K562 (cell line): ENCODE measurements at regions not wholly inside any gene's neighbourhood (a gene's known extent, or its start where the extent isn't known, plus 50 kb on each side); places are given as distances from the start of the nearest gene placed in this dataset.

Source experiments
- MEF2A ChIP-seq: IDR thresholded peaks from 2 replicates; pipeline ENCODE4 v1.6.1; 2011; ENCODE audit warnings: low read depth, mild to moderate bottlenecking, low read length, moderate library complexity; ENCODE audit not compliant: control insufficient read depth
- NR2C1 ChIP-seq, 2 experiments: fragments of 450-650 bp; IDR thresholded peaks; 2 replicates each; pipeline ENCODE4 v1.6.1; 2017; ENCODE audit warnings: mild to moderate bottlenecking in 2 of 2, antibody characterized with exemption in 1 of 2, inconsistent platforms in 1 of 2, missing compliant biosample characterization in 1 of 2, missing genetic modification characterization in 1 of 2
- PHB ChIP-seq: fragments of 250-450 bp; sonication (Bioruptor Pico); IDR thresholded peaks from 2 replicates; pipeline ENCODE4 v1.5.0; 2021
- PHTF2 ChIP-seq: fragments of 250-450 bp; sonication (Bioruptor Pico); IDR thresholded peaks from 2 replicates; pipeline ENCODE4 v1.5.0; 2021; ENCODE audit warnings: mild to moderate bottlenecking
- POLR2A ChIP-seq: fragments of 450-650 bp; conservative IDR thresholded peaks from 2 replicates; pipeline ENCODE4 v1.6.1; 2016
- POLR2G ChIP-seq: fragments of 200-400 bp; formaldehyde crosslinking; IDR thresholded peaks from 2 replicates; pipeline ENCODE4 v1.6.1; 2017; ENCODE audit warnings: low read depth, mild to moderate bottlenecking, antibody characterized with exemption, low read length, moderate library complexity
- SETDB1 ChIP-seq: IDR thresholded peaks from one replicate; pipeline ENCODE4 v1.6.1; 2012; ENCODE audit warnings: low read length, control low read depth, inconsistent platforms
- SIN3B ChIP-seq: fragments of 450-650 bp; IDR thresholded peaks from 2 replicates; pipeline ENCODE4 v1.6.1; 2017; ENCODE audit warnings: low read depth, mild to moderate bottlenecking, moderate library complexity
- ZNF143 ChIP-seq: sonication (generic); formaldehyde crosslinking; IDR thresholded peaks from 2 replicates; pipeline ENCODE4 v1.9.0; 2022; ENCODE audit warnings: mild to moderate bottlenecking, missing genetic modification reagents
- TF ChIP-seq, protein P1 (sequence below), 3 experiments: IDR thresholded peaks in 2 of 3; conservative IDR thresholded peaks in 1 of 3; 2 replicates each; pipeline ENCODE4 v1.5.1; 2011 to 2012; ENCODE audit warnings: low read length in 3 of 3, mild to moderate bottlenecking in 3 of 3, control low read depth in 2 of 3, improper control_type of control experiment in 1 of 3, inconsistent platforms in 1 of 3, low read depth in 1 of 3, mixed read lengths in 1 of 3, moderate library complexity in 1 of 3; ENCODE audit not compliant: insufficient read depth in 2 of 3
- TF ChIP-seq, protein P2 (sequence below): sonication (generic); formaldehyde crosslinking; IDR thresholded peaks from 2 replicates; pipeline ENCODE4 v1.8.1; 2023; ENCODE audit warnings: mild to moderate bottlenecking, missing genetic modification reagents, moderate library complexity
- TF ChIP-seq, protein P3 (sequence below): sonication (generic); formaldehyde crosslinking; IDR thresholded peaks from 2 replicates; pipeline ENCODE4 v1.8.1; 2022; ENCODE audit warnings: missing genetic modification reagents

DNA sequence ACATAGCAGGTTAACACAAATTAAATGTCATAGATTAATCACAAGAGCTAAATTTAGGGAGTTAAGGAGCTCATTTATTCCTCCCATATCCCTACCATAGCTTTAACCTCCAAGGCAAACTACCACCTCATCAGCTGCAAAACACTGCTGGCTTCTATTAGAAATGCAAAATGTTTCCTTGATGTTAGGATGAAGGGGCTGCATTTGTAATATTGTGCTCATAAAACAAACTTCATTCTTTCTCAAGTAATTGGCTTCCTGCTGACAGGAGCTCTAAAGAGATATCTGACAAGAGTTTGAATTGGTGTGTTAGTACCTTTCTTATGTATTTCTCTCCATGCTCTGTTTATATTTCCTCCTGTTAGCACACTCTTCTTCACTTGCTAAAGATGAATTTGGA lies 152.1 kb downstream of the OLFM4 start:
- no peak for TF ChIP-seq POLR2A
- TF ChIP-seq, protein P1, sequence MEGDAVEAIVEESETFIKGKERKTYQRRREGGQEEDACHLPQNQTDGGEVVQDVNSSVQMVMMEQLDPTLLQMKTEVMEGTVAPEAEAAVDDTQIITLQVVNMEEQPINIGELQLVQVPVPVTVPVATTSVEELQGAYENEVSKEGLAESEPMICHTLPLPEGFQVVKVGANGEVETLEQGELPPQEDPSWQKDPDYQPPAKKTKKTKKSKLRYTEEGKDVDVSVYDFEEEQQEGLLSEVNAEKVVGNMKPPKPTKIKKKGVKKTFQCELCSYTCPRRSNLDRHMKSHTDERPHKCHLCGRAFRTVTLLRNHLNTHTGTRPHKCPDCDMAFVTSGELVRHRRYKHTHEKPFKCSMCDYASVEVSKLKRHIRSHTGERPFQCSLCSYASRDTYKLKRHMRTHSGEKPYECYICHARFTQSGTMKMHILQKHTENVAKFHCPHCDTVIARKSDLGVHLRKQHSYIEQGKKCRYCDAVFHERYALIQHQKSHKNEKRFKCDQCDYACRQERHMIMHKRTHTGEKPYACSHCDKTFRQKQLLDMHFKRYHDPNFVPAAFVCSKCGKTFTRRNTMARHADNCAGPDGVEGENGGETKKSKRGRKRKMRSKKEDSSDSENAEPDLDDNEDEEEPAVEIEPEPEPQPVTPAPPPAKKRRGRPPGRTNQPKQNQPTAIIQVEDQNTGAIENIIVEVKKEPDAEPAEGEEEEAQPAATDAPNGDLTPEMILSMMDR (IDR thresholded peaks at IDR 0.05 in 2 of 3, conservative IDR thresholded peaks at IDR 0.05 in 1 of 3; ENCODE audit: insufficient read depth in 2 of 3, low read depth in 1 of 3, low read length in 3 of 3), result no peak
- TF ChIP-seq, protein P2, sequence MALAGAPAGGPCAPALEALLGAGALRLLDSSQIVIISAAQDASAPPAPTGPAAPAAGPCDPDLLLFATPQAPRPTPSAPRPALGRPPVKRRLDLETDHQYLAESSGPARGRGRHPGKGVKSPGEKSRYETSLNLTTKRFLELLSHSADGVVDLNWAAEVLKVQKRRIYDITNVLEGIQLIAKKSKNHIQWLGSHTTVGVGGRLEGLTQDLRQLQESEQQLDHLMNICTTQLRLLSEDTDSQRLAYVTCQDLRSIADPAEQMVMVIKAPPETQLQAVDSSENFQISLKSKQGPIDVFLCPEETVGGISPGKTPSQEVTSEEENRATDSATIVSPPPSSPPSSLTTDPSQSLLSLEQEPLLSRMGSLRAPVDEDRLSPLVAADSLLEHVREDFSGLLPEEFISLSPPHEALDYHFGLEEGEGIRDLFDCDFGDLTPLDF (CRISPR knock-in tag), result no peak
- no peak for TF ChIP-seq NR2C1 (IDR thresholded peaks at IDR 0.05)
- TF ChIP-seq NR2C1 (tag; IDR thresholded peaks at IDR 0.05), result no peak
- no peak for TF ChIP-seq PHTF2 (CRISPR knock-in tag)
- no peak for TF ChIP-seq MEF2A
- TF ChIP-seq SETDB1, result no peak
- no peak for TF ChIP-seq ZNF143 (CRISPR knock-in tag)
- no peak for TF ChIP-seq POLR2G
- TF ChIP-seq PHB (CRISPR knock-in tag), result no peak
- TF ChIP-seq SIN3B, result no peak
- TF ChIP-seq, protein P3, sequence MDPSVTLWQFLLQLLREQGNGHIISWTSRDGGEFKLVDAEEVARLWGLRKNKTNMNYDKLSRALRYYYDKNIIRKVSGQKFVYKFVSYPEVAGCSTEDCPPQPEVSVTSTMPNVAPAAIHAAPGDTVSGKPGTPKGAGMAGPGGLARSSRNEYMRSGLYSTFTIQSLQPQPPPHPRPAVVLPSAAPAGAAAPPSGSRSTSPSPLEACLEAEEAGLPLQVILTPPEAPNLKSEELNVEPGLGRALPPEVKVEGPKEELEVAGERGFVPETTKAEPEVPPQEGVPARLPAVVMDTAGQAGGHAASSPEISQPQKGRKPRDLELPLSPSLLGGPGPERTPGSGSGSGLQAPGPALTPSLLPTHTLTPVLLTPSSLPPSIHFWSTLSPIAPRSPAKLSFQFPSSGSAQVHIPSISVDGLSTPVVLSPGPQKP (CRISPR knock-in tag), result no peak
